ENCODE measurements at regions not wholly inside any gene's neighbourhood (a gene's known extent, or its start where the extent isn't known, plus 50 kb on each side); places are given as distances from the start of the nearest gene placed in this dataset.

- TF ChIP-seq TCF4 (CRISPR knock-in tag; IDR thresholded peaks at IDR 0.05; ENCODE audit: borderline replicate concordance) = no peak
- TF ChIP-seq PATZ1 (CRISPR knock-in tag; IDR thresholded peaks at IDR 0.05; ENCODE audit: borderline replicate concordance) = no peak
- TF ChIP-seq PPARA (CRISPR knock-in tag; IDR thresholded peaks at IDR 0.05; ENCODE audit: borderline replicate concordance) = no peak
- no peak for TF ChIP-seq ZNF565 (CRISPR knock-in tag; conservative IDR thresholded peaks at IDR 0.05; ENCODE audit: low read depth)
- no peak for TF ChIP-seq ZFP3 (CRISPR knock-in tag; IDR thresholded peaks at IDR 0.05)
- no peak for TF ChIP-seq BACH2 (CRISPR knock-in tag; IDR thresholded peaks at IDR 0.05; ENCODE audit: borderline replicate concordance)
- no peak for TF ChIP-seq POU6F1 (CRISPR knock-in tag; IDR thresholded peaks at IDR 0.05; ENCODE audit: borderline replicate concordance, low read depth)
- TF ChIP-seq RARB (CRISPR knock-in tag; IDR thresholded peaks at IDR 0.05) = no peak
- no peak for TF ChIP-seq SNAI2 (CRISPR knock-in tag; IDR thresholded peaks at IDR 0.05)
- TF ChIP-seq CSRNP3 (CRISPR knock-in tag; IDR thresholded peaks at IDR 0.05) = no peak
- TF ChIP-seq ARNTL (CRISPR knock-in tag; IDR thresholded peaks at IDR 0.05; ENCODE audit: borderline replicate concordance, low read depth) = no peak
- TF ChIP-seq ZFP30 (CRISPR knock-in tag; IDR thresholded peaks at IDR 0.05) = no peak
Measured at GRCh38 chr2:147506889-147507288, 337.9 kb upstream of the ACVR2A start.
